Panc1 (cell line): ENCODE measurements at regions not wholly inside any gene's neighbourhood (a gene's known extent, or its start where the extent isn't known, plus 50 kb on each side); places are given as distances from the start of the nearest gene placed in this dataset.

Source experiments
- ATAC-seq: fragments of 200-7000 bp; cut with Tn5 transposase; 2 replicates; pipeline ENCODE4 v1.9.1; 2020; ENCODE audit warnings: mild to moderate bottlenecking, moderate library complexity
- BruUV-seq: library from RNA; stranded (reverse); fragments of 400-500 nt; replicated peaks from 2 replicates; lab custom pipeline; 2021; lab: Mats Ljungman, UMichigan
- CTCF ChIA-PET: fragments of 300-600 bp; sonication (Branson Sonifier 250); formaldehyde crosslinking; loops from one replicate; lab custom pipeline; 2022; ENCODE audit warnings: antibody characterized with exemption; lab: Charles Lee
- POLR2A ChIA-PET: fragments of 300-600 bp; sonication (Branson Sonifier 250); formaldehyde crosslinking; loops from one replicate; lab custom pipeline; 2022; ENCODE audit warnings: antibody characterized with exemption; lab: Charles Lee
- DNase-seq: peaks from one replicate; pipeline ENCODE4 v3.0.0-alpha.2; 2010; ENCODE audit warnings: low read depth, low spot score
- H3K27ac ChIP-seq: 2 replicates; pipeline ENCODE4 v1.5.1; 2011; ENCODE audit warnings: mild to moderate bottlenecking, low read length, inconsistent platforms
- H3K27me3 ChIP-seq: fragments of 200-500 bp; sonication (Bioruptor generic); 2 replicates; pipeline ENCODE4 v1.6.0; 2014; ENCODE audit warnings: low read length, inconsistent platforms; ENCODE audit not compliant: control insufficient read depth, insufficient read depth
- H3K36me3 ChIP-seq: fragments of 200-500 bp; sonication (Bioruptor generic); 2 replicates; pipeline ENCODE4 v1.5.1; 2014; ENCODE audit warnings: inconsistent platforms, mild to moderate bottlenecking, low read length, moderate library complexity; ENCODE audit not compliant: control insufficient read depth, insufficient read depth
- H3K4me1 ChIP-seq: 2 replicates; pipeline ENCODE4 v1.5.1; 2011; ENCODE audit warnings: inconsistent platforms, mild to moderate bottlenecking, low read length, moderate library complexity; ENCODE audit not compliant: control insufficient read depth, insufficient read depth
- H3K4me3 ChIP-seq, 2 experiments: 2 replicates each; pipeline ENCODE4 v1.5.1; 2011 to 2012; ENCODE audit warnings: low read depth in 2 of 2, low read length in 2 of 2, mild to moderate bottlenecking in 2 of 2, inconsistent platforms in 1 of 2, moderate library complexity in 1 of 2
- H3K9me3 ChIP-seq: fragments of 200-500 bp; sonication (Bioruptor generic); 2 replicates; pipeline ENCODE4 v1.5.1; 2014; ENCODE audit warnings: low read depth, mild to moderate bottlenecking, inconsistent platforms, low read length, moderate library complexity; ENCODE audit not compliant: control insufficient read depth, insufficient read depth
- POLR2AphosphoS5 ChIP-seq: IDR thresholded peaks from 2 replicates; pipeline ENCODE4 v1.6.1; 2012; ENCODE audit warnings: mild to moderate bottlenecking, low read depth, low read length, moderate library complexity
- REST ChIP-seq, 2 experiments: IDR thresholded peaks; 2 replicates each; pipeline ENCODE4 v1.6.1; 2011 to 2012; ENCODE audit warnings: low read depth in 2 of 2, control low read depth in 1 of 2, low read length in 1 of 2, mild to moderate bottlenecking in 1 of 2, moderate library complexity in 1 of 2; ENCODE audit not compliant: insufficient read depth in 1 of 2
- SIN3A ChIP-seq: IDR thresholded peaks from 2 replicates; pipeline ENCODE4 v1.6.1; 2012; ENCODE audit warnings: low read depth, mild to moderate bottlenecking, low read length, moderate library complexity, borderline replicate concordance; ENCODE audit not compliant: insufficient read depth
- TCF7L2 ChIP-seq: IDR thresholded peaks from 2 replicates; pipeline ENCODE4 v1.6.1; 2011; ENCODE audit warnings: mild to moderate bottlenecking, low read depth, low read length, inconsistent platforms
- in situ Hi-C: cut with HindIII; loops from 2 replicates; pipeline ENCODE4 v1.10.0; 2016; ENCODE audit warnings: low sequenced_read_pairs, low pct_unique_long_range_greater_than_20kb
- intact Hi-C: fragments of 100-400 bp; cut with micrococcal nuclease; formaldehyde crosslinking; loops from one replicate; pipeline ENCODE4 v1.10.0; 2022; ENCODE audit not compliant: unreplicated experiment
- TF ChIP-seq, protein P1 (sequence below): fragments of 450-650 bp; IDR thresholded peaks from 2 replicates; pipeline ENCODE4 v1.5.1; 2017; ENCODE audit warnings: mild to moderate bottlenecking

- no peaks in the 10 kb centered on the region for H3K4me1 ChIP-seq
- ChIA-PET POLR2A (no interaction called here), CTCF (no interaction called here)
- intact Hi-C loops = no loop called here
- no peak for DNase-seq
- H3K4me3 ChIP-seq = no peak overlapping the region
- no peak for ATAC-seq
- H3K27ac ChIP-seq = no peak overlapping the region
- no peaks in the 10 kb centered on the region for H3K27me3 ChIP-seq
- no TSS peak for BruUV-seq
- no peaks in the 10 kb centered on the region for H3K36me3 ChIP-seq
- TF ChIP-seq SIN3A (no peak), TCF7L2 (no peak)
- TF ChIP-seq, protein P1, sequence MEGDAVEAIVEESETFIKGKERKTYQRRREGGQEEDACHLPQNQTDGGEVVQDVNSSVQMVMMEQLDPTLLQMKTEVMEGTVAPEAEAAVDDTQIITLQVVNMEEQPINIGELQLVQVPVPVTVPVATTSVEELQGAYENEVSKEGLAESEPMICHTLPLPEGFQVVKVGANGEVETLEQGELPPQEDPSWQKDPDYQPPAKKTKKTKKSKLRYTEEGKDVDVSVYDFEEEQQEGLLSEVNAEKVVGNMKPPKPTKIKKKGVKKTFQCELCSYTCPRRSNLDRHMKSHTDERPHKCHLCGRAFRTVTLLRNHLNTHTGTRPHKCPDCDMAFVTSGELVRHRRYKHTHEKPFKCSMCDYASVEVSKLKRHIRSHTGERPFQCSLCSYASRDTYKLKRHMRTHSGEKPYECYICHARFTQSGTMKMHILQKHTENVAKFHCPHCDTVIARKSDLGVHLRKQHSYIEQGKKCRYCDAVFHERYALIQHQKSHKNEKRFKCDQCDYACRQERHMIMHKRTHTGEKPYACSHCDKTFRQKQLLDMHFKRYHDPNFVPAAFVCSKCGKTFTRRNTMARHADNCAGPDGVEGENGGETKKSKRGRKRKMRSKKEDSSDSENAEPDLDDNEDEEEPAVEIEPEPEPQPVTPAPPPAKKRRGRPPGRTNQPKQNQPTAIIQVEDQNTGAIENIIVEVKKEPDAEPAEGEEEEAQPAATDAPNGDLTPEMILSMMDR = no peak
- H3K9me3 ChIP-seq = no peaks in the 10 kb centered on the region
- in situ Hi-C loops = no loop called here
Measured at GRCh38 chr4:54169176-54169575, 59.9 kb upstream of the PDGFRA start.

- H3K36me3 ChIP-seq = no peaks in the 10 kb centered on the region
- no TSS peak for BruUV-seq
- no peaks in the 10 kb centered on the region for H3K27me3 ChIP-seq
- DNase-seq = no peak
- TF ChIP-seq POLR2AphosphoS5 = no peak
- TF ChIP-seq, protein P1 = no peak
- no peak for TF ChIP-seq TCF7L2
- TF ChIP-seq SIN3A = no peak
- no peak for TF ChIP-seq REST (IDR thresholded peaks at IDR 0.05; ENCODE audit: insufficient read depth in 1 of 2, low read depth in 2 of 2, low read length in 1 of 2)
- intact Hi-C loops (no loop called here), in situ Hi-C loops (no loop called here)
- ChIA-PET POLR2A (interaction anchor here (0.6 kb wide), 1 partner anchor 94 kb away, joined by 3 read pairs; no protein-coding TSS in a partner anchor), CTCF (no interaction called here)
- no peak overlapping the region for H3K4me3 ChIP-seq
- no peaks in the 10 kb centered on the region for H3K9me3 ChIP-seq
- ATAC-seq = no peak
- H3K27ac ChIP-seq = no peak overlapping the region
- H3K4me1 ChIP-seq = no peaks in the 10 kb centered on the region
Measured at GRCh38 chr4:54172156-54172555, 56.9 kb upstream of the PDGFRA start.
